GM06990 (cell line): ENCODE measurements at regions not wholly inside any gene's neighbourhood (a gene's known extent, or its start where the extent isn't known, plus 50 kb on each side); places are given as distances from the start of the nearest gene placed in this dataset.
"Not testable (repeated sequence)": the region's sequence is repeated elsewhere in the genome, so short reads cannot be mapped to it uniquely, and the experiment has no call there.

Experiments
- DNase-seq: peaks from one replicate; pipeline ENCODE4 v3.0.0-alpha.2; 2011; ENCODE audit not compliant: insufficient read length; ENCODE audit errors: extremely low read depth
- H3K27me3 ChIP-seq: replicated peaks from 2 replicates; pipeline ENCODE4 v1.6.0; 2011; ENCODE audit warnings: low read length; ENCODE audit not compliant: control insufficient read depth, insufficient read depth
- H3K36me3 ChIP-seq: 2 replicates; pipeline ENCODE4 v1.5.1; 2011; ENCODE audit warnings: low read length; ENCODE audit not compliant: control insufficient read depth, insufficient read depth
- H3K4me3 ChIP-seq: replicated peaks from 2 replicates; pipeline ENCODE4 v1.5.1; 2011; ENCODE audit warnings: low read depth, mild to moderate bottlenecking, control low read depth, low read length
- CTCF ChIP-seq: IDR thresholded peaks from 2 replicates; pipeline ENCODE4 v1.5.1; 2011; ENCODE audit warnings: low read length, control low read depth, mild to moderate bottlenecking, inconsistent platforms; ENCODE audit not compliant: insufficient read depth, poor library complexity, severe bottlenecking

DNA sequence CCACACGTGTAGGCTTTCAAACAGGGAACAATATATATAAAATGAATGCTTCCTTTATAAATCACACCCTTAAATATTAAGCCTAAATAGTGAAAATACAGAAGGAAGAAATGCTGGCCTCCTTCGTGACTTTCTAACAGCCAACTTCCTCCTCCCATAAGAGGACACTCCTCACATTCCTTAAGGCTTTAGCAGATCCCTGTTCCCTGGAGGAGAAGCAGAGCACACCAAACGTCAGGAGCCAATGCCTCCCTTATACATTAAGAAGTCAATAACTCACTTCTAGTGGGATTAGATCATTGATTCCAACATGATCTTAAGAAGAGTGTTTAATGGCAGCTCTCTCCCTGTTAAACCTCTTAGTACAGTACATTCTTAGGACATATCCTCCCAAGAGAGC, 108.4 kb upstream of the FAM241A start:
- no peak for TF ChIP-seq CTCF
- no peak overlapping the region for H3K4me3 ChIP-seq
- no peaks in the 10 kb centered on the region for H3K27me3 ChIP-seq
- no peak for DNase-seq
- H3K36me3 ChIP-seq: no peaks in the 10 kb centered on the region

DNA sequence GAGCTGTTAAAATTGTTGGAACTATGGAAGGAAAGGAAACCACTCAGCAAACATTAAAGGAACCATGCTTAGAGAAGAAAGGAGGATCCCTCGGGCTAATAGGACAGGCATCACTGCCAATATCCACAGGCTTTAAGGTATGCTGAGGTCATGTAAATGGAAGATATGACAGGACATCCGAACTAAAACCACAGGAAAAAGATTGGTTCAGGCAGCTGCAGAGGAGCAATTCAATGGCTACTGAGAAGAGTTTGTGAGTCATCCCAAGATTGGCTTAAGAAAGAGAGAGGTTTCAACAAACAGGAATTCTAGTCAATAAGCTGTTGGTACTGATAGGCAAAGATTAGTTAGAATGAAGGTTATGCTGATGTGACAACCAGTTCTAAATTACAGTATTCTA, 106.4 kb upstream of the FAM241A start:
- no peaks in the 10 kb centered on the region for H3K27me3 ChIP-seq
- no peak overlapping the region for H3K4me3 ChIP-seq
- no peak for TF ChIP-seq CTCF
- no peak for DNase-seq
- no peaks in the 10 kb centered on the region for H3K36me3 ChIP-seq

DNA sequence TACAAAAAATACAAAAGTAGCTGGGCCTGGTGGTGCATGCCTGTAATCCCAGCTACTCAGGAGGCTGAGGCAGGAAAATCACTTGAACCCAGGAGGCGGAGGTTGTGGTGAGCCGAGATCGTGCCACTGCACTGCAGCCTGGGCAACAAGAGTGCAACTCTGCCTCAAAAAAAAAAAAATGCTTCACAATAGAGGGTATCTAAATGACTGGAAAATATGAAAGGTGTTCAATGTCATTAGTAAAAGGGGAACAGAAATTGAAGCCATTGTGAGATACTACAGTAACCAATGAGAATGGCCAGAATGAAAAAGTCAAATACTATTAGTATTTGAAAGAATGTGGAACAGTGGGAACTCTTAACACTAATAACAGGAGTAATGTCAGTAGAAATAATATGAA, 96.1 kb upstream of the FAM241A start:
- not testable (repeated sequence) for H3K27me3 ChIP-seq, H3K4me3 ChIP-seq, H3K36me3 ChIP-seq
- peak; percentile 16 for DNase-seq

DNA sequence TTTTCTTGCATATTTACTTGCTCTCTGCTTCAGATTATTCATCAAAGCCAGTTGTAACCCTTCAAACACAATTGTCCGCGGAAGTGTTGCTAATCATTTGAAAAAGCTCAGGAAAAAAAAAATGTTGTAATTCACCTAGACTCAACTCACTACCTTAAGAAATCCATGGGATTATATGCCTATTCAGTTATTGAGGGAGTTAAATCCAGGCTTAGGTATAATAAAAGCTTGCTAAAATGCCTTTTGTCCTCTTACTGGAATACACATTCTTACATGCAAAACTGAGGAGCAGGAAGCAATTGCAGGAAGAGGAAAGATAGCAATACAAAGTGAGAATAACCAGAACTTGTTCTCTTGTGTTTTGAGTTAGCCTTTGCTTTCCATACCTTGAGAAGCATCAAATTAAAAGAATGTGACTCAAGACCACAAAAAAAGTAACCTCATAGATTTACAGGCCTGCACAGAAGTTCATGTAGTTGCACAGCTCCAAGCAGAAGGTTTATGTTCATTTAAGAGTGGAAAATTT, 91.4 kb upstream of the FAM241A start:
- TF ChIP-seq CTCF: no peak

DNA sequence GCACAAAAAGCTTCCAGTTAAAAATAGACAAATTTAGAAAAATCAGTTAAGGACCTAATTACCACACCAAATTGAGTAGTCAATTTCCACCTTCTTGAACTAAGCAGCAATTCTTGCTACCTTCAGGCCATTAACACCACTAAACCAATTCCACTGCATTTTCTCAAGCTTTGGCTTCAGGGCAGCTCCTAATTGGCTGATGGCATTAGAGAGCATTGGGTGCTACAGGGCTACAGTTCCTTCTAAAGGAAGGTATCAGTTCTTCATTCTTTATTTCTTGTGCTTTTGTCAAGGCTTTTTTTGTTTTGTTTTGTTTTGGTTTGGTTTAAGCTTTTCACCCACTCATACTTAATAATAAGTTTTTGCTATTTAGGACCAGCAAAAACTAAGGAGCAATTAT, 90.2 kb upstream of the FAM241A start:
- no peak for TF ChIP-seq CTCF
- Histone ChIP-seq H3K27me3 (no peaks in the 10 kb centered on the region), H3K36me3 (no peaks in the 10 kb centered on the region), H3K4me3 (no peak overlapping the region)
- DNase-seq: no peak

More for the DNA sequence above, 91.4 kb upstream of the FAM241A start:
- no peaks in the 10 kb centered on the region for H3K27me3 ChIP-seq
- no peaks in the 10 kb centered on the region for H3K36me3 ChIP-seq
- no peak for DNase-seq
- H3K4me3 ChIP-seq: no peak overlapping the region

- no peak for DNase-seq
- Histone ChIP-seq H3K36me3 (no peaks in the 10 kb centered on the region), H3K4me3 (no peak overlapping the region), H3K27me3 (no peaks in the 10 kb centered on the region)
- no peak for TF ChIP-seq CTCF
Observed at GRCh38 chr4:112057470-112057869, 87.8 kb upstream of the FAM241A start.
